H1 (cell line): ENCODE measurements at regions not wholly inside any gene's neighbourhood (a gene's known extent, or its start where the extent isn't known, plus 50 kb on each side); places are given as distances from the start of the nearest gene placed in this dataset.

Experiments
- BRCA1 ChIP-seq: IDR thresholded peaks from 2 replicates; pipeline ENCODE4 v1.6.1; 2012; ENCODE audit warnings: low read depth, low read length, improper control_type of control experiment
- CBX8 ChIP-seq: fragments of 300-800, 300-1000 bp; sonication (generic); IDR thresholded peaks from 2 replicates; pipeline ENCODE4 v1.7.1; 2016; ENCODE audit warnings: low read depth, low read length, borderline replicate concordance
- CHD2 ChIP-seq: IDR thresholded peaks from 2 replicates; pipeline ENCODE4 v1.6.1; 2012; ENCODE audit warnings: low read length, improper control_type of control experiment
- CTBP2 ChIP-seq: IDR thresholded peaks from 2 replicates; pipeline ENCODE4 v1.7.0; 2011; ENCODE audit warnings: borderline replicate concordance, mild to moderate bottlenecking, moderate library complexity, mixed read lengths, low read length; ENCODE audit not compliant: insufficient read depth, insufficient read length
- TF ChIP-seq, protein P1 (sequence below), 3 experiments: IDR thresholded peaks; 1 replicate in 2 of 3; 2 replicates in 1 of 3; pipeline versions ENCODE4 v1.5.1 to v1.6.1; 2011; ENCODE audit warnings: low read length in 3 of 3, mild to moderate bottlenecking in 3 of 3, inconsistent platforms in 2 of 3, low read depth in 1 of 3, moderate library complexity in 1 of 3; ENCODE audit not compliant: insufficient read depth in 1 of 3; ENCODE audit errors: control extremely low read depth in 1 of 3
- TF ChIP-seq, protein P2 (sequence below): fragments of 300-600 bp; sonication (generic); IDR thresholded peaks from 2 replicates; pipeline ENCODE4 v1.7.1; 2012; ENCODE audit warnings: low read length, moderate library complexity, mild to moderate bottlenecking, inconsistent platforms; ENCODE audit not compliant: insufficient replicate concordance

DNA sequence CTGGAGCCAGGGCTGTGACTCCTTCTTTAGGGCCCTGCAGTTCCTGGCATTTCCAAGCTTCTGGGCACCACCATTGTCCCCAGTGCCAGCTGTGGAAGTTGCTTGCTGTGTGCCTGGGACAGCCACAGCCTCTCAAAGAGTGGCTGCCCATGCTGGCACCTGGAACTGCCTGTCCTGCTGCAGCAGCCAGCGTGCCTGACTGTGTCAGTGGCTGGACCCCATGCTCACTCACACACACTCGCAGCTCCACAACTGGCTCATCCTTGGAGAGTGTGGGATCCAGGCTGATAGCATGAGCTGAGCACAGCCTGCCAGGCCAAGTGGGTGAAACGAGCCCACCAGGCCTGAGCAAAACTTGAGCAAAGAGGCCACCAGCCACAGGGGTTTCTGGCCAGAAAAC, 1107.6 kb downstream of the C4orf33 start (continued):
- TF ChIP-seq, protein P1, sequence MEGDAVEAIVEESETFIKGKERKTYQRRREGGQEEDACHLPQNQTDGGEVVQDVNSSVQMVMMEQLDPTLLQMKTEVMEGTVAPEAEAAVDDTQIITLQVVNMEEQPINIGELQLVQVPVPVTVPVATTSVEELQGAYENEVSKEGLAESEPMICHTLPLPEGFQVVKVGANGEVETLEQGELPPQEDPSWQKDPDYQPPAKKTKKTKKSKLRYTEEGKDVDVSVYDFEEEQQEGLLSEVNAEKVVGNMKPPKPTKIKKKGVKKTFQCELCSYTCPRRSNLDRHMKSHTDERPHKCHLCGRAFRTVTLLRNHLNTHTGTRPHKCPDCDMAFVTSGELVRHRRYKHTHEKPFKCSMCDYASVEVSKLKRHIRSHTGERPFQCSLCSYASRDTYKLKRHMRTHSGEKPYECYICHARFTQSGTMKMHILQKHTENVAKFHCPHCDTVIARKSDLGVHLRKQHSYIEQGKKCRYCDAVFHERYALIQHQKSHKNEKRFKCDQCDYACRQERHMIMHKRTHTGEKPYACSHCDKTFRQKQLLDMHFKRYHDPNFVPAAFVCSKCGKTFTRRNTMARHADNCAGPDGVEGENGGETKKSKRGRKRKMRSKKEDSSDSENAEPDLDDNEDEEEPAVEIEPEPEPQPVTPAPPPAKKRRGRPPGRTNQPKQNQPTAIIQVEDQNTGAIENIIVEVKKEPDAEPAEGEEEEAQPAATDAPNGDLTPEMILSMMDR (IDR thresholded peaks at IDR 0.05; ENCODE audit: control extremely low read depth in 1 of 3, insufficient read depth in 1 of 3, low read depth in 1 of 3, low read length in 3 of 3), result no peak
- TF ChIP-seq, protein P2, sequence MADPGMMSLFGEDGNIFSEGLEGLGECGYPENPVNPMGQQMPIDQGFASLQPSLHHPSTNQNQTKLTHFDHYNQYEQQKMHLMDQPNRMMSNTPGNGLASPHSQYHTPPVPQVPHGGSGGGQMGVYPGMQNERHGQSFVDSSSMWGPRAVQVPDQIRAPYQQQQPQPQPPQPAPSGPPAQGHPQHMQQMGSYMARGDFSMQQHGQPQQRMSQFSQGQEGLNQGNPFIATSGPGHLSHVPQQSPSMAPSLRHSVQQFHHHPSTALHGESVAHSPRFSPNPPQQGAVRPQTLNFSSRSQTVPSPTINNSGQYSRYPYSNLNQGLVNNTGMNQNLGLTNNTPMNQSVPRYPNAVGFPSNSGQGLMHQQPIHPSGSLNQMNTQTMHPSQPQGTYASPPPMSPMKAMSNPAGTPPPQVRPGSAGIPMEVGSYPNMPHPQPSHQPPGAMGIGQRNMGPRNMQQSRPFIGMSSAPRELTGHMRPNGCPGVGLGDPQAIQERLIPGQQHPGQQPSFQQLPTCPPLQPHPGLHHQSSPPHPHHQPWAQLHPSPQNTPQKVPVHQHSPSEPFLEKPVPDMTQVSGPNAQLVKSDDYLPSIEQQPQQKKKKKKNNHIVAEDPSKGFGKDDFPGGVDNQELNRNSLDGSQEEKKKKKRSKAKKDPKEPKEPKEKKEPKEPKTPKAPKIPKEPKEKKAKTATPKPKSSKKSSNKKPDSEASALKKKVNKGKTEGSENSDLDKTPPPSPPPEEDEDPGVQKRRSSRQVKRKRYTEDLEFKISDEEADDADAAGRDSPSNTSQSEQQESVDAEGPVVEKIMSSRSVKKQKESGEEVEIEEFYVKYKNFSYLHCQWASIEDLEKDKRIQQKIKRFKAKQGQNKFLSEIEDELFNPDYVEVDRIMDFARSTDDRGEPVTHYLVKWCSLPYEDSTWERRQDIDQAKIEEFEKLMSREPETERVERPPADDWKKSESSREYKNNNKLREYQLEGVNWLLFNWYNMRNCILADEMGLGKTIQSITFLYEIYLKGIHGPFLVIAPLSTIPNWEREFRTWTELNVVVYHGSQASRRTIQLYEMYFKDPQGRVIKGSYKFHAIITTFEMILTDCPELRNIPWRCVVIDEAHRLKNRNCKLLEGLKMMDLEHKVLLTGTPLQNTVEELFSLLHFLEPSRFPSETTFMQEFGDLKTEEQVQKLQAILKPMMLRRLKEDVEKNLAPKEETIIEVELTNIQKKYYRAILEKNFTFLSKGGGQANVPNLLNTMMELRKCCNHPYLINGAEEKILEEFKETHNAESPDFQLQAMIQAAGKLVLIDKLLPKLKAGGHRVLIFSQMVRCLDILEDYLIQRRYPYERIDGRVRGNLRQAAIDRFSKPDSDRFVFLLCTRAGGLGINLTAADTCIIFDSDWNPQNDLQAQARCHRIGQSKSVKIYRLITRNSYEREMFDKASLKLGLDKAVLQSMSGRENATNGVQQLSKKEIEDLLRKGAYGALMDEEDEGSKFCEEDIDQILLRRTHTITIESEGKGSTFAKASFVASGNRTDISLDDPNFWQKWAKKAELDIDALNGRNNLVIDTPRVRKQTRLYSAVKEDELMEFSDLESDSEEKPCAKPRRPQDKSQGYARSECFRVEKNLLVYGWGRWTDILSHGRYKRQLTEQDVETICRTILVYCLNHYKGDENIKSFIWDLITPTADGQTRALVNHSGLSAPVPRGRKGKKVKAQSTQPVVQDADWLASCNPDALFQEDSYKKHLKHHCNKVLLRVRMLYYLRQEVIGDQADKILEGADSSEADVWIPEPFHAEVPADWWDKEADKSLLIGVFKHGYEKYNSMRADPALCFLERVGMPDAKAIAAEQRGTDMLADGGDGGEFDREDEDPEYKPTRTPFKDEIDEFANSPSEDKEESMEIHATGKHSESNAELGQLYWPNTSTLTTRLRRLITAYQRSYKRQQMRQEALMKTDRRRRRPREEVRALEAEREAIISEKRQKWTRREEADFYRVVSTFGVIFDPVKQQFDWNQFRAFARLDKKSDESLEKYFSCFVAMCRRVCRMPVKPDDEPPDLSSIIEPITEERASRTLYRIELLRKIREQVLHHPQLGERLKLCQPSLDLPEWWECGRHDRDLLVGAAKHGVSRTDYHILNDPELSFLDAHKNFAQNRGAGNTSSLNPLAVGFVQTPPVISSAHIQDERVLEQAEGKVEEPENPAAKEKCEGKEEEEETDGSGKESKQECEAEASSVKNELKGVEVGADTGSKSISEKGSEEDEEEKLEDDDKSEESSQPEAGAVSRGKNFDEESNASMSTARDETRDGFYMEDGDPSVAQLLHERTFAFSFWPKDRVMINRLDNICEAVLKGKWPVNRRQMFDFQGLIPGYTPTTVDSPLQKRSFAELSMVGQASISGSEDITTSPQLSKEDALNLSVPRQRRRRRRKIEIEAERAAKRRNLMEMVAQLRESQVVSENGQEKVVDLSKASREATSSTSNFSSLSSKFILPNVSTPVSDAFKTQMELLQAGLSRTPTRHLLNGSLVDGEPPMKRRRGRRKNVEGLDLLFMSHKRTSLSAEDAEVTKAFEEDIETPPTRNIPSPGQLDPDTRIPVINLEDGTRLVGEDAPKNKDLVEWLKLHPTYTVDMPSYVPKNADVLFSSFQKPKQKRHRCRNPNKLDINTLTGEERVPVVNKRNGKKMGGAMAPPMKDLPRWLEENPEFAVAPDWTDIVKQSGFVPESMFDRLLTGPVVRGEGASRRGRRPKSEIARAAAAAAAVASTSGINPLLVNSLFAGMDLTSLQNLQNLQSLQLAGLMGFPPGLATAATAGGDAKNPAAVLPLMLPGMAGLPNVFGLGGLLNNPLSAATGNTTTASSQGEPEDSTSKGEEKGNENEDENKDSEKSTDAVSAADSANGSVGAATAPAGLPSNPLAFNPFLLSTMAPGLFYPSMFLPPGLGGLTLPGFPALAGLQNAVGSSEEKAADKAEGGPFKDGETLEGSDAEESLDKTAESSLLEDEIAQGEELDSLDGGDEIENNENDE, result no peak
- no peak for TF ChIP-seq BRCA1
- TF ChIP-seq CHD2, result no peak
- TF ChIP-seq CBX8, result no peak
- TF ChIP-seq CTBP2, result no peak
